Liver (tissue), 8 donors: ENCODE measurements at regions not wholly inside any gene's neighbourhood (a gene's known extent, or its start where the extent isn't known, plus 50 kb on each side); places are given as distances from the start of the nearest gene placed in this dataset.

Experiments
- DNase-seq: peaks from one replicate; pipeline ENCODE4 v3.0.0-alpha.2; 2017; ENCODE audit warnings: low spot score
- H3K27ac ChIP-seq, 2 donors: one replicate each; pipeline ENCODE4 v1.7.0; 2013; ENCODE audit warnings: inconsistent platforms in 2 of 2, low read length in 2 of 2, control low read depth in 1 of 2, low read depth in 1 of 2, mild to moderate bottlenecking in 1 of 2
- H3K27me3 ChIP-seq, 4 donors: one replicate each; pipeline versions ENCODE4 v1.6.1 to v1.7.0; 2013; ENCODE audit warnings: low read length in 3 of 4, inconsistent platforms in 1 of 4, mild to moderate bottlenecking in 1 of 4, moderate library complexity in 1 of 4; ENCODE audit not compliant: control insufficient read depth in 4 of 4, insufficient read depth in 4 of 4
- H3K36me3 ChIP-seq, 4 donors: one replicate each; pipeline versions ENCODE4 v1.6.1 to v1.7.0; 2013; ENCODE audit warnings: low read length in 3 of 4, mild to moderate bottlenecking in 3 of 4, low read depth in 1 of 4, moderate library complexity in 1 of 4; ENCODE audit not compliant: control insufficient read depth in 4 of 4, insufficient read depth in 3 of 4
- H3K4me1 ChIP-seq, 4 donors: one replicate each; pipeline versions ENCODE4 v1.6.1 to v1.7.0; 2013; ENCODE audit warnings: low read length in 3 of 4, mild to moderate bottlenecking in 3 of 4, moderate library complexity in 1 of 4; ENCODE audit not compliant: control insufficient read depth in 4 of 4, insufficient read depth in 4 of 4
- H3K4me3 ChIP-seq, 3 donors: one replicate each; pipeline versions ENCODE4 v1.6.1 to v1.7.0; 2013; ENCODE audit warnings: low read length in 3 of 3, control low read depth in 1 of 3, low read depth in 1 of 3, mild to moderate bottlenecking in 1 of 3
- H3K9ac ChIP-seq, 2 donors: one replicate each; pipeline ENCODE4 v1.7.0; 2013; ENCODE audit warnings: low read length in 2 of 2, mild to moderate bottlenecking in 2 of 2, moderate library complexity in 2 of 2, control low read depth in 1 of 2, low read depth in 1 of 2
- H3K9me3 ChIP-seq, 4 donors: one replicate each; pipeline versions ENCODE4 v1.6.1 to v1.7.0; 2013; ENCODE audit warnings: low read length in 3 of 4; ENCODE audit not compliant: control insufficient read depth in 4 of 4
- ATF3 ChIP-seq: IDR thresholded peaks from 2 replicates; pipeline ENCODE4 v1.6.1; 2016; ENCODE audit warnings: antibody characterized with exemption
- FOXA1 ChIP-seq: IDR thresholded peaks from 2 replicates; pipeline ENCODE4 v1.6.1; 2016; ENCODE audit warnings: antibody characterized with exemption
- FOXA2 ChIP-seq: IDR thresholded peaks from 2 replicates; pipeline ENCODE4 v1.6.1; 2016; ENCODE audit warnings: antibody characterized with exemption
- HNF4A ChIP-seq, 2 donors: conservative IDR thresholded peaks; 2 replicates each; pipeline ENCODE4 v1.6.1; 2016; ENCODE audit warnings: antibody characterized with exemption in 2 of 2, mild to moderate bottlenecking in 2 of 2
- HNF4G ChIP-seq: IDR thresholded peaks from 2 replicates; pipeline ENCODE4 v1.6.1; 2016; ENCODE audit warnings: antibody characterized with exemption
- JUND ChIP-seq, 2 donors: IDR thresholded peaks; 2 replicates each; pipeline ENCODE4 v1.6.1; 2016; ENCODE audit warnings: antibody characterized with exemption in 2 of 2
- NR2F2 ChIP-seq: IDR thresholded peaks from 2 replicates; pipeline ENCODE4 v1.6.1; 2016; ENCODE audit warnings: antibody characterized with exemption
- RAD21 ChIP-seq, 2 donors: IDR thresholded peaks; 2 replicates each; pipeline ENCODE4 v1.6.1; 2016; ENCODE audit warnings: antibody characterized with exemption in 2 of 2, mild to moderate bottlenecking in 2 of 2
- SP1 ChIP-seq: IDR thresholded peaks from 2 replicates; pipeline ENCODE4 v1.6.1; 2018; ENCODE audit warnings: antibody characterized with exemption, mild to moderate bottlenecking
- TAF1 ChIP-seq: conservative IDR thresholded peaks from 2 replicates; pipeline ENCODE4 v1.6.1; 2016; ENCODE audit warnings: antibody characterized with exemption, mild to moderate bottlenecking
- YY1 ChIP-seq: IDR thresholded peaks from 2 replicates; pipeline ENCODE4 v1.6.1; 2016; ENCODE audit warnings: antibody characterized with exemption, mild to moderate bottlenecking
- ZBTB33 ChIP-seq: IDR thresholded peaks from 2 replicates; pipeline ENCODE4 v1.6.1; 2016; ENCODE audit warnings: antibody characterized with exemption
- WGBS: extraction: QIAGEN DNeasy Blood & Tissue Kit; methylation state at CpG from one replicate; pipeline ENCODE4 v1.1.7; 2013; 5-methylcytosine and 5-hydroxymethylcytosine counted together
- TF ChIP-seq, protein P1 (sequence below): IDR thresholded peaks from 2 replicates; pipeline ENCODE4 v1.6.1; 2016; ENCODE audit warnings: antibody characterized with exemption, mild to moderate bottlenecking
- TF ChIP-seq, protein P2 (sequence below): fragments of 150-350 bp; IDR thresholded peaks from 2 replicates; pipeline ENCODE4 v1.5.1; 2017; ENCODE audit warnings: improper control_type of control experiment, low read depth, low read length; ENCODE audit not compliant: missing input control
- TF ChIP-seq, protein P3 (sequence below): IDR thresholded peaks from 2 replicates; pipeline ENCODE4 v1.6.1; 2016; ENCODE audit warnings: antibody characterized with exemption
- donor health status: healthy.
- donor health status: healthy.
- donor health status: healthy.
- donor health status: healthy.
- donor health status: healthy.

GRCh38 chr14:101056446-101056845, 152.9 kb upstream of the RTL1 start (continued):
- TF ChIP-seq, protein P1, sequence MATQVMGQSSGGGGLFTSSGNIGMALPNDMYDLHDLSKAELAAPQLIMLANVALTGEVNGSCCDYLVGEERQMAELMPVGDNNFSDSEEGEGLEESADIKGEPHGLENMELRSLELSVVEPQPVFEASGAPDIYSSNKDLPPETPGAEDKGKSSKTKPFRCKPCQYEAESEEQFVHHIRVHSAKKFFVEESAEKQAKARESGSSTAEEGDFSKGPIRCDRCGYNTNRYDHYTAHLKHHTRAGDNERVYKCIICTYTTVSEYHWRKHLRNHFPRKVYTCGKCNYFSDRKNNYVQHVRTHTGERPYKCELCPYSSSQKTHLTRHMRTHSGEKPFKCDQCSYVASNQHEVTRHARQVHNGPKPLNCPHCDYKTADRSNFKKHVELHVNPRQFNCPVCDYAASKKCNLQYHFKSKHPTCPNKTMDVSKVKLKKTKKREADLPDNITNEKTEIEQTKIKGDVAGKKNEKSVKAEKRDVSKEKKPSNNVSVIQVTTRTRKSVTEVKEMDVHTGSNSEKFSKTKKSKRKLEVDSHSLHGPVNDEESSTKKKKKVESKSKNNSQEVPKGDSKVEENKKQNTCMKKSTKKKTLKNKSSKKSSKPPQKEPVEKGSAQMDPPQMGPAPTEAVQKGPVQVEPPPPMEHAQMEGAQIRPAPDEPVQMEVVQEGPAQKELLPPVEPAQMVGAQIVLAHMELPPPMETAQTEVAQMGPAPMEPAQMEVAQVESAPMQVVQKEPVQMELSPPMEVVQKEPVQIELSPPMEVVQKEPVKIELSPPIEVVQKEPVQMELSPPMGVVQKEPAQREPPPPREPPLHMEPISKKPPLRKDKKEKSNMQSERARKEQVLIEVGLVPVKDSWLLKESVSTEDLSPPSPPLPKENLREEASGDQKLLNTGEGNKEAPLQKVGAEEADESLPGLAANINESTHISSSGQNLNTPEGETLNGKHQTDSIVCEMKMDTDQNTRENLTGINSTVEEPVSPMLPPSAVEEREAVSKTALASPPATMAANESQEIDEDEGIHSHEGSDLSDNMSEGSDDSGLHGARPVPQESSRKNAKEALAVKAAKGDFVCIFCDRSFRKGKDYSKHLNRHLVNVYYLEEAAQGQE: no peak
- TF ChIP-seq HNF4G (no peak), HNF4A (conservative IDR thresholded peaks at IDR 0.05) (no peak)
- TF ChIP-seq, protein P2, sequence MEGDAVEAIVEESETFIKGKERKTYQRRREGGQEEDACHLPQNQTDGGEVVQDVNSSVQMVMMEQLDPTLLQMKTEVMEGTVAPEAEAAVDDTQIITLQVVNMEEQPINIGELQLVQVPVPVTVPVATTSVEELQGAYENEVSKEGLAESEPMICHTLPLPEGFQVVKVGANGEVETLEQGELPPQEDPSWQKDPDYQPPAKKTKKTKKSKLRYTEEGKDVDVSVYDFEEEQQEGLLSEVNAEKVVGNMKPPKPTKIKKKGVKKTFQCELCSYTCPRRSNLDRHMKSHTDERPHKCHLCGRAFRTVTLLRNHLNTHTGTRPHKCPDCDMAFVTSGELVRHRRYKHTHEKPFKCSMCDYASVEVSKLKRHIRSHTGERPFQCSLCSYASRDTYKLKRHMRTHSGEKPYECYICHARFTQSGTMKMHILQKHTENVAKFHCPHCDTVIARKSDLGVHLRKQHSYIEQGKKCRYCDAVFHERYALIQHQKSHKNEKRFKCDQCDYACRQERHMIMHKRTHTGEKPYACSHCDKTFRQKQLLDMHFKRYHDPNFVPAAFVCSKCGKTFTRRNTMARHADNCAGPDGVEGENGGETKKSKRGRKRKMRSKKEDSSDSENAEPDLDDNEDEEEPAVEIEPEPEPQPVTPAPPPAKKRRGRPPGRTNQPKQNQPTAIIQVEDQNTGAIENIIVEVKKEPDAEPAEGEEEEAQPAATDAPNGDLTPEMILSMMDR: no peak

- TF ChIP-seq, protein P2: no peak
- TF ChIP-seq JUND (IDR thresholded peaks at IDR 0.05): no peak
- no peak for TF ChIP-seq ATF3
- TF ChIP-seq, protein P3, sequence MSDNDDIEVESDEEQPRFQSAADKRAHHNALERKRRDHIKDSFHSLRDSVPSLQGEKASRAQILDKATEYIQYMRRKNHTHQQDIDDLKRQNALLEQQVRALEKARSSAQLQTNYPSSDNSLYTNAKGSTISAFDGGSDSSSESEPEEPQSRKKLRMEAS: no peak
- no peak for TF ChIP-seq ZBTB33
- TF ChIP-seq FOXA1: no peak
- TF ChIP-seq, protein P1: no peak
- no peak for TF ChIP-seq TAF1
- no peak for TF ChIP-seq SP1
- no peak for TF ChIP-seq NR2F2
- TF ChIP-seq HNF4A (conservative IDR thresholded peaks at IDR 0.05): no peak
- no peak for TF ChIP-seq RAD21 (IDR thresholded peaks at IDR 0.05)
- TF ChIP-seq HNF4G: no peak
- TF ChIP-seq FOXA2: no peak
- TF ChIP-seq YY1: no peak
- Histone ChIP-seq H3K9me3 (peaks cover 0 to 2% (median 0%) of the 10 kb centered on the region in 4 donors), H3K36me3 (no peaks in the 10 kb centered on the region), H3K4me3 (no peak overlapping the region), H3K27me3 (peaks cover 0 to 4% (median 0%) of the 10 kb centered on the region in 4 donors), H3K27ac (no peak overlapping the region), H3K4me1 (no peaks in the 10 kb centered on the region), H3K9ac (no peak overlapping the region)
- WGBS: 89% methylated on average over 3 of the region's 3 CpGs
- no peak for DNase-seq
Observed at GRCh38 chr14:101057394-101057793, 153.9 kb upstream of the RTL1 start.
